ENCODE measurements at regions not wholly inside any gene's neighbourhood (a gene's known extent, or its start where the extent isn't known, plus 50 kb on each side); places are given as distances from the start of the nearest gene placed in this dataset.

GRCh38 chr16:31711344-31711845 lies 162.2 kb upstream of the ZNF267 start:
- peaks cover 25% of the 10 kb centered on the region for H3K4me1 Mint-ChIP-seq
- H3K27ac Mint-ChIP-seq, result no peak overlapping the region
- H3K4me3 Mint-ChIP-seq, result no peak overlapping the region
- no peaks in the 10 kb centered on the region for H3K9me3 Mint-ChIP-seq
- H3K4me3 ChIP-seq (ENCODE audit: low read length), result no peak overlapping the region
- H3K9me3 ChIP-seq (ENCODE audit: control insufficient read depth, low read length), result no peaks in the 10 kb centered on the region
- no peaks in the 10 kb centered on the region for H3K27me3 Mint-ChIP-seq (ENCODE audit: insufficient read depth)
- DNase-seq, result no peak
- 67 to 83% methylated on average over 1 to 7 of the region's 7 CpGs for WGBS, 2 experiments (ENCODE audit: insufficient coverage in 1 of 2, insufficient read length in 1 of 2)
- no peak overlapping the region for H3K27ac ChIP-seq (ENCODE audit: low read depth, low read length)
- no peaks in the 10 kb centered on the region for H3K27me3 ChIP-seq (ENCODE audit: control insufficient read depth, insufficient read depth, low read length, poor library complexity, severe bottlenecking)
- TF ChIP-seq, protein P1, sequence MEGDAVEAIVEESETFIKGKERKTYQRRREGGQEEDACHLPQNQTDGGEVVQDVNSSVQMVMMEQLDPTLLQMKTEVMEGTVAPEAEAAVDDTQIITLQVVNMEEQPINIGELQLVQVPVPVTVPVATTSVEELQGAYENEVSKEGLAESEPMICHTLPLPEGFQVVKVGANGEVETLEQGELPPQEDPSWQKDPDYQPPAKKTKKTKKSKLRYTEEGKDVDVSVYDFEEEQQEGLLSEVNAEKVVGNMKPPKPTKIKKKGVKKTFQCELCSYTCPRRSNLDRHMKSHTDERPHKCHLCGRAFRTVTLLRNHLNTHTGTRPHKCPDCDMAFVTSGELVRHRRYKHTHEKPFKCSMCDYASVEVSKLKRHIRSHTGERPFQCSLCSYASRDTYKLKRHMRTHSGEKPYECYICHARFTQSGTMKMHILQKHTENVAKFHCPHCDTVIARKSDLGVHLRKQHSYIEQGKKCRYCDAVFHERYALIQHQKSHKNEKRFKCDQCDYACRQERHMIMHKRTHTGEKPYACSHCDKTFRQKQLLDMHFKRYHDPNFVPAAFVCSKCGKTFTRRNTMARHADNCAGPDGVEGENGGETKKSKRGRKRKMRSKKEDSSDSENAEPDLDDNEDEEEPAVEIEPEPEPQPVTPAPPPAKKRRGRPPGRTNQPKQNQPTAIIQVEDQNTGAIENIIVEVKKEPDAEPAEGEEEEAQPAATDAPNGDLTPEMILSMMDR (conservative IDR thresholded peaks at IDR 0.05), result peak; percentile 53
- peaks cover 46% of the 10 kb centered on the region for H3K36me3 Mint-ChIP-seq (ENCODE audit: low read depth)
- H3K36me3 ChIP-seq (ENCODE audit: control insufficient read depth, insufficient read depth, low read length), result peaks cover 24% of the 10 kb centered on the region
- H3K9ac ChIP-seq (ENCODE audit: extremely low read depth, low read length, poor library complexity, severe bottlenecking), result no peak overlapping the region
- peaks cover 2% of the 10 kb centered on the region for H3K4me1 ChIP-seq (ENCODE audit: control insufficient read depth, insufficient read depth, low read length)

GRCh38 chr16:31712064-31712540 lies 161.5 kb upstream of the ZNF267 start:
- Histone ChIP-seq H3K27ac (ENCODE audit: low read depth, low read length) (no peak overlapping the region), H3K9me3 (ENCODE audit: control insufficient read depth, low read length) (no peaks in the 10 kb centered on the region), H3K4me3 (ENCODE audit: low read length) (no peak overlapping the region), H3K27me3 (ENCODE audit: control insufficient read depth, insufficient read depth, low read length, poor library complexity, severe bottlenecking) (no peaks in the 10 kb centered on the region), H3K4me1 (ENCODE audit: control insufficient read depth, insufficient read depth, low read length) (peaks cover 2% of the 10 kb centered on the region), H3K9ac (ENCODE audit: extremely low read depth, low read length, poor library complexity, severe bottlenecking) (no peak overlapping the region), H3K36me3 (ENCODE audit: control insufficient read depth, insufficient read depth, low read length) (peaks cover 24% of the 10 kb centered on the region)
- no peak overlapping the region for H3K27ac Mint-ChIP-seq
- peaks cover 50% of the 10 kb centered on the region for H3K36me3 Mint-ChIP-seq (ENCODE audit: low read depth)
- WGBS, 2 experiments (ENCODE audit: insufficient coverage in 1 of 2, insufficient read length in 1 of 2), result 91 to 93% methylated on average over 5 to 8 of the region's 8 CpGs
- H3K4me1 Mint-ChIP-seq, result peaks cover 25% of the 10 kb centered on the region
- no peaks in the 10 kb centered on the region for H3K27me3 Mint-ChIP-seq (ENCODE audit: insufficient read depth)
- H3K4me3 Mint-ChIP-seq, result no peak overlapping the region
- DNase-seq, result no peak
- H3K9me3 Mint-ChIP-seq, result no peaks in the 10 kb centered on the region
- TF ChIP-seq, protein P1 (conservative IDR thresholded peaks at IDR 0.05), result no peak

- H3K36me3 Mint-ChIP-seq (ENCODE audit: low read depth), result peaks cover 51% of the 10 kb centered on the region
- peaks cover 2% of the 10 kb centered on the region for H3K4me1 ChIP-seq (ENCODE audit: control insufficient read depth, insufficient read depth, low read length)
- H3K27me3 Mint-ChIP-seq (ENCODE audit: insufficient read depth), result no peaks in the 10 kb centered on the region
- peak overlapping the region; percentile 97 for H3K27ac ChIP-seq (ENCODE audit: low read depth, low read length)
- peak overlapping the region; percentile 96 for H3K4me3 Mint-ChIP-seq
- no peaks in the 10 kb centered on the region for H3K9me3 Mint-ChIP-seq
- peak overlapping the region; percentile 93 for H3K4me3 ChIP-seq (ENCODE audit: low read length)
- H3K27ac Mint-ChIP-seq, result peak overlapping the region; percentile 100
- peaks cover 25% of the 10 kb centered on the region for H3K4me1 Mint-ChIP-seq
- H3K27me3 ChIP-seq (ENCODE audit: control insufficient read depth, insufficient read depth, low read length, poor library complexity, severe bottlenecking), result no peaks in the 10 kb centered on the region
- H3K9ac ChIP-seq (ENCODE audit: extremely low read depth, low read length, poor library complexity, severe bottlenecking), result peak overlapping the region; percentile 96
- H3K36me3 ChIP-seq (ENCODE audit: control insufficient read depth, insufficient read depth, low read length), result peaks cover 16% of the 10 kb centered on the region
- no peaks in the 10 kb centered on the region for H3K9me3 ChIP-seq (ENCODE audit: control insufficient read depth, low read length)
- peak; percentile 98 for DNase-seq
- 0% methylated on average over 16 to 59 of the region's 59 CpGs for WGBS, 2 experiments (ENCODE audit: insufficient coverage in 1 of 2, insufficient read length in 1 of 2)
- TF ChIP-seq, protein P1 (conservative IDR thresholded peaks at IDR 0.05), result no peak
These were observed 160.3 kb upstream of the ZNF267 start for GRCh38 chr16:31713071-31713944.

Data from endodermal cell (in vitro differentiated cells).